WTC11 (cell line): ENCODE measurements at regions not wholly inside any gene's neighbourhood (a gene's known extent, or its start where the extent isn't known, plus 50 kb on each side); places are given as distances from the start of the nearest gene placed in this dataset.
A peak's percentile ranks its signal among the peaks of the same experiment; 100 is the strongest.

ENCODE experiments used
- ATAC-seq: fragments of 200-7000 bp; cut with Tn5 transposase; 2 replicates; pipeline ENCODE4 v1.10.0; 2021; ENCODE audit warnings: mild to moderate bottlenecking, moderate library complexity
- CTCF ChIA-PET: fragments of 300-600 bp; sonication (Branson Sonifier 250); formaldehyde crosslinking; loops from one replicate; lab custom pipeline; 2021; ENCODE audit warnings: antibody characterized with exemption; lab: Charles Lee
- POLR2A ChIA-PET: fragments of 350-600 bp; sonication (Branson Sonifier 250); formaldehyde crosslinking; loops from one replicate; lab custom pipeline; 2021; ENCODE audit warnings: antibody characterized with exemption; lab: Charles Lee
- DNase-seq: peaks from one replicate; pipeline ENCODE4 v3.0.0; 2021; ENCODE audit warnings: low spot score
- H3K27ac Mint-ChIP-seq: 2 replicates; pipeline ENCODE4 v1.8.0; 2021; ENCODE audit warnings: mixed read lengths
- H3K27me3 Mint-ChIP-seq: 2 replicates; pipeline ENCODE4 v1.8.0; 2021; ENCODE audit warnings: low read depth, mild to moderate bottlenecking, moderate library complexity, mixed read lengths
- H3K36me3 Mint-ChIP-seq: 2 replicates; pipeline ENCODE4 v1.8.0; 2021; ENCODE audit warnings: mixed read lengths
- H3K4me1 Mint-ChIP-seq: 2 replicates; pipeline ENCODE4 v1.8.0; 2022; ENCODE audit warnings: mixed read lengths
- H3K4me3 Mint-ChIP-seq: 2 replicates; pipeline ENCODE4 v1.8.0; 2021; ENCODE audit warnings: mild to moderate bottlenecking, moderate library complexity, mixed read lengths
- H3K9me3 Mint-ChIP-seq: 2 replicates; pipeline ENCODE4 v1.8.0; 2021; ENCODE audit warnings: mixed read lengths
- ATF1 ChIP-seq: sonication (generic); formaldehyde crosslinking; IDR thresholded peaks from 2 replicates; pipeline ENCODE4 v1.8.1; 2023; ENCODE audit warnings: mild to moderate bottlenecking, moderate library complexity, missing genetic modification reagents
- CBFB ChIP-seq: sonication (generic); formaldehyde crosslinking; IDR thresholded peaks from 2 replicates; pipeline ENCODE4 v1.8.1; 2022; ENCODE audit warnings: mild to moderate bottlenecking, low read depth, missing genetic modification reagents
- ELF4 ChIP-seq: sonication (generic); formaldehyde crosslinking; IDR thresholded peaks from 2 replicates; pipeline ENCODE4 v1.8.1; 2022; ENCODE audit warnings: low read depth, mild to moderate bottlenecking, moderate library complexity, missing genetic modification reagents
- ESRRA ChIP-seq: sonication (generic); formaldehyde crosslinking; IDR thresholded peaks from 2 replicates; pipeline ENCODE4 v1.8.1; 2022; ENCODE audit warnings: mild to moderate bottlenecking, missing genetic modification reagents, borderline replicate concordance
- FOXK1 ChIP-seq: sonication (generic); formaldehyde crosslinking; IDR thresholded peaks from 2 replicates; pipeline ENCODE4 v1.8.0; 2022; ENCODE audit warnings: mild to moderate bottlenecking, moderate library complexity, missing genetic modification reagents
- GRHL2 ChIP-seq: fragments of 250-450 bp; sonication (Bioruptor Pico); IDR thresholded peaks from 2 replicates; pipeline ENCODE4 v1.8.0; 2022; ENCODE audit warnings: mild to moderate bottlenecking, moderate library complexity; ENCODE audit not compliant: insufficient replicate concordance, severe bottlenecking
- GTF2I ChIP-seq: fragments of 250-450 bp; sonication (Bioruptor Pico); conservative IDR thresholded peaks from 2 replicates; pipeline ENCODE4 v1.4.0; 2021; ENCODE audit warnings: mild to moderate bottlenecking
- IRF2 ChIP-seq: sonication (generic); formaldehyde crosslinking; IDR thresholded peaks from 2 replicates; pipeline ENCODE4 v1.8.0; 2022; ENCODE audit warnings: low read depth, missing genetic modification reagents, borderline replicate concordance
- MYBL2 ChIP-seq: sonication (generic); formaldehyde crosslinking; IDR thresholded peaks from 2 replicates; pipeline ENCODE4 v1.8.1; 2023; ENCODE audit warnings: mild to moderate bottlenecking, moderate library complexity, missing genetic modification reagents
- NFATC4 ChIP-seq: fragments of 250-450 bp; sonication (Bioruptor Pico); IDR thresholded peaks from 2 replicates; pipeline ENCODE4 v1.9.0; 2021; ENCODE audit warnings: mild to moderate bottlenecking
- NFYB ChIP-seq: sonication (generic); formaldehyde crosslinking; conservative IDR thresholded peaks from 2 replicates; pipeline ENCODE4 v1.8.0; 2022; ENCODE audit warnings: low read depth, missing genetic modification reagents
- RORB ChIP-seq: fragments of 250-450 bp; sonication (Bioruptor Pico); IDR thresholded peaks from 2 replicates; pipeline ENCODE4 v1.9.0; 2021; ENCODE audit warnings: mild to moderate bottlenecking
- SP1 ChIP-seq: sonication (generic); formaldehyde crosslinking; conservative IDR thresholded peaks from 2 replicates; pipeline ENCODE4 v1.8.1; 2022; ENCODE audit warnings: missing genetic modification reagents
- TEAD1 ChIP-seq: sonication (generic); formaldehyde crosslinking; IDR thresholded peaks from 2 replicates; pipeline ENCODE4 v1.8.0; 2022; ENCODE audit warnings: mild to moderate bottlenecking, missing genetic modification reagents
- TEAD4 ChIP-seq: sonication (generic); formaldehyde crosslinking; IDR thresholded peaks from 2 replicates; pipeline ENCODE4 v1.8.0; 2022; ENCODE audit warnings: mild to moderate bottlenecking, missing genetic modification reagents
- ZBTB21 ChIP-seq: sonication (generic); formaldehyde crosslinking; IDR thresholded peaks from 2 replicates; pipeline ENCODE4 v1.8.1; 2023; ENCODE audit warnings: mild to moderate bottlenecking, missing genetic modification reagents, borderline replicate concordance
- ZNF121 ChIP-seq: sonication (generic); formaldehyde crosslinking; IDR thresholded peaks from 2 replicates; pipeline ENCODE4 v1.8.0; 2023; ENCODE audit warnings: missing genetic modification reagents
- ZNF219 ChIP-seq: sonication (generic); formaldehyde crosslinking; IDR thresholded peaks from 2 replicates; pipeline ENCODE4 v1.8.0; 2023; ENCODE audit warnings: missing genetic modification reagents, mild to moderate bottlenecking, borderline replicate concordance
- ZNF416 ChIP-seq: fragments of 250-450 bp; sonication (Bioruptor Pico); IDR thresholded peaks from 2 replicates; pipeline ENCODE4 v1.9.0; 2021; ENCODE audit warnings: mild to moderate bottlenecking, inconsistent platforms
- ZNF423 ChIP-seq: fragments of 250-450 bp; sonication (Bioruptor Pico); IDR thresholded peaks from 2 replicates; pipeline ENCODE4 v2.1.2; 2022; ENCODE audit warnings: mild to moderate bottlenecking, moderate library complexity
- ZNF671 ChIP-seq: fragments of 250-450 bp; sonication (Bioruptor Pico); IDR thresholded peaks from 2 replicates; pipeline ENCODE4 v1.8.0; 2021; ENCODE audit warnings: mild to moderate bottlenecking
- TF ChIP-seq, protein P1 (sequence below): sonication (generic); formaldehyde crosslinking; IDR thresholded peaks from 2 replicates; pipeline ENCODE4 v1.8.1; 2022; ENCODE audit warnings: missing genetic modification reagents, borderline replicate concordance
- TF ChIP-seq, protein P2 (sequence below): fragments of 250-450 bp; sonication (Bioruptor Pico); conservative IDR thresholded peaks from 2 replicates; pipeline ENCODE4 v1.9.0; 2021; ENCODE audit warnings: mild to moderate bottlenecking
- TF ChIP-seq, protein P3 (sequence below): sonication (generic); formaldehyde crosslinking; IDR thresholded peaks from 2 replicates; pipeline ENCODE4 v1.8.1; 2023; ENCODE audit warnings: mild to moderate bottlenecking, missing genetic modification reagents, moderate library complexity
- TF ChIP-seq, protein P4 (sequence below): sonication (generic); formaldehyde crosslinking; IDR thresholded peaks from 2 replicates; pipeline ENCODE4 v1.8.1; 2023; ENCODE audit warnings: mild to moderate bottlenecking, missing genetic modification reagents, moderate library complexity
- TF ChIP-seq, protein P5 (sequence below): sonication (generic); formaldehyde crosslinking; IDR thresholded peaks from 2 replicates; pipeline ENCODE4 v1.8.0; 2022; ENCODE audit warnings: missing genetic modification reagents

DNA sequence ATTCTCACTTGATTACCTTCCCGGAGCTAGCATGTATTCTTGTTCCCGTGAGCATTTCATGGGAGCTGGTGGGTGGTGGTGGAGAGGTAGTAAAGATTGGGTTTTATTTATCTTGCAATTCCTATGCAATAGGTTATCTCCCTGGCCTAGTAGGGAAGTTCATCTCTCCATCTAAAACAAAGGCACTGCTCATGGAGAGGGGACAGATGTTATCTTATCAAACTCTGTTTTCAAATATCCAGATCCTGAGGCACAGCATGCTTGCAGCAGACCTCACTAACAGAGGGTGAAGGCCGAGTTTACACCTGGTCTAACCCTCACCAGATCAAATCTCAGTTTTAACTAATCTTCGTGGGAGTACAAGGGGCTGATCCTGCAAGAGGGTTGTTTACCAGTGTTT is 98.9 kb downstream of the CYRIA start:
- DNase-seq: no peak
- peak overlapping the region; percentile 61; the same call in 1 of the 2 replicates for H3K27ac Mint-ChIP-seq
- no peak for TF ChIP-seq ELF4 (CRISPR knock-in tag)
- TF ChIP-seq, protein P1, sequence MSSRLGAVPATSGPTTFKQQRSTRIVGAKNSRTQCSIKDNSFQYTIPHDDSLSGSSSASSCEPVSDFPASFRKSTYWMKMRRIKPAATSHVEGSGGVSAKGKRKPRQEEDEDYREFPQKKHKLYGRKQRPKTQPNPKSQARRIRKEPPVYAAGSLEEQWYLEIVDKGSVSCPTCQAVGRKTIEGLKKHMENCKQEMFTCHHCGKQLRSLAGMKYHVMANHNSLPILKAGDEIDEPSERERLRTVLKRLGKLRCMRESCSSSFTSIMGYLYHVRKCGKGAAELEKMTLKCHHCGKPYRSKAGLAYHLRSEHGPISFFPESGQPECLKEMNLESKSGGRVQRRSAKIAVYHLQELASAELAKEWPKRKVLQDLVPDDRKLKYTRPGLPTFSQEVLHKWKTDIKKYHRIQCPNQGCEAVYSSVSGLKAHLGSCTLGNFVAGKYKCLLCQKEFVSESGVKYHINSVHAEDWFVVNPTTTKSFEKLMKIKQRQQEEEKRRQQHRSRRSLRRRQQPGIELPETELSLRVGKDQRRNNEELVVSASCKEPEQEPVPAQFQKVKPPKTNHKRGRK (CRISPR knock-in tag): no peak
- no peak for TF ChIP-seq ATF1 (CRISPR knock-in tag)
- TF ChIP-seq NFYB (CRISPR knock-in tag): no peak
- no peak for TF ChIP-seq ZNF423
- TF ChIP-seq ESRRA (CRISPR knock-in tag): no peak
- TF ChIP-seq ZBTB21 (CRISPR knock-in tag): no peak
- no peak for TF ChIP-seq CBFB (CRISPR knock-in tag)
- no peak for TF ChIP-seq RORB (CRISPR knock-in tag)
- TF ChIP-seq SP1 (CRISPR knock-in tag): no peak
- no peak for TF ChIP-seq TEAD4 (CRISPR knock-in tag)
- peaks cover 4% of the 10 kb centered on the region for H3K4me1 Mint-ChIP-seq
- no peak overlapping the region for H3K4me3 Mint-ChIP-seq
- H3K36me3 Mint-ChIP-seq: no peaks in the 10 kb centered on the region
- CTCF ChIA-PET: no interaction called here
- no peaks in the 10 kb centered on the region for H3K9me3 Mint-ChIP-seq
- no peak for ATAC-seq
- H3K27me3 Mint-ChIP-seq: no peaks in the 10 kb centered on the region
- POLR2A ChIA-PET: no interaction called here

DNA sequence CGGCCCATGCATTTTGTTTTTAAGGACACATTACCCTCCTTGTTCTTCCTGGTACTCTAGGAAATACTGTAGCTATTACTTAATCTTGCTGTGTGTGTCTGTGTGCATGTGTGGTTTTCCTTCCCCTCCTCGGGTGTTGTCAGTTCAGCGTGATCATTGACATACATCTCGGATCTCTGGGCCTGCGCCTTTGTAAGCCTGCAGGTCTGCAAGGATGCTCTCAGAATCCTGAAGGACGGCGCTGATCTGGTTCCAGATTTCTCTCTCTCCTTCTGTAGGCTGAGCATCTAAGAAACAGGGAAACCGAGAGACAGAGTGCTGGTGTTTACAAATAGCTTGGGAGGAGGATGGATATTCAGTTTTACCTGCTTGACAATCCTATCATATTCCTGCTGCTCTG is 100.2 kb downstream of the CYRIA start:
- Mint-ChIP-seq H3K4me3 (no peak overlapping the region), H3K27me3 (no peaks in the 10 kb centered on the region), H3K9me3 (no peaks in the 10 kb centered on the region), H3K4me1 (peaks cover 4% of the 10 kb centered on the region), H3K27ac (no peak overlapping the region), H3K36me3 (no peaks in the 10 kb centered on the region; the same call in 1 of the 2 replicates)
- ATAC-seq (no peak), DNase-seq (no peak)
- TF ChIP-seq CBFB (CRISPR knock-in tag) (no peak), MYBL2 (no peak), TEAD1 (no peak), GRHL2 (CRISPR knock-in tag) (no peak), ZNF416 (no peak), FOXK1 (CRISPR knock-in tag) (no peak), ZNF671 (CRISPR knock-in tag) (no peak), ESRRA (CRISPR knock-in tag) (no peak), ZNF121 (CRISPR knock-in tag) (no peak), GTF2I (CRISPR knock-in tag) (no peak), ZNF219 (CRISPR knock-in tag) (no peak), IRF2 (no peak), NFATC4 (CRISPR knock-in tag) (no peak)
- TF ChIP-seq, protein P2, sequence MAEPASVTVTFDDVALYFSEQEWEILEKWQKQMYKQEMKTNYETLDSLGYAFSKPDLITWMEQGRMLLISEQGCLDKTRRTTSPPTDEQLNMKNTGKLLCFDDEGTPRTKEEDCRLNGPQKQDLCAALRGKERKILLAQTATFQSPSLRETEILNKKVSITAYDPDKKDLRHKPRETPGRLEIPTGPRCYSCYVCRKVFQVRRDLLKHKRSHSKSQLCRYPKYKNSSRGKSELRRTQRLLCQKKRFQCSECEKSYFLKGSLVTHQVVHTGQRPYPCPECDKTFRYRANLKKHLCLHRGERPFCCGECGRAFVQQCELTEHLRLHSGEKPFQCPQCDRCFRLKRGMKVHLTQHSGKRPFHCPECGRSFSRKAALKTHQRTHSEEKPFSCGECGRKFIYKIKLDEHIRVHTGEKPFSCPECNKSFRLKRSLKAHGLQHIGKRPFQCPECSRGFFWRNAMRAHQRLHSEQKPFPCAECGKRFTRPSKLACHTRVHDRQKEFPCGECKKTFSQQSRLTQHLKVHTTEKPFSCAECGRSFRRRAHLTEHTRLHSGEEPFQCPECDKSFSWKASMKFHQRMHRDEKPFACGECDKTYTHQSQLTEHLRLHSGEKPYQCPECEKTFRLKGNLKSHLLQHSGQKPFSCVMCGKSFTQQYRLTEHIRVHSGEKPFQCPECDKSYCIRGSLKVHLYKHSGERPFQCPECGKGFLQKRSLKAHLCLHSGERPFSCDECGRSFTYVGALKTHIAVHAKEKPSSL (CRISPR knock-in tag): no peak
- TF ChIP-seq, protein P3, sequence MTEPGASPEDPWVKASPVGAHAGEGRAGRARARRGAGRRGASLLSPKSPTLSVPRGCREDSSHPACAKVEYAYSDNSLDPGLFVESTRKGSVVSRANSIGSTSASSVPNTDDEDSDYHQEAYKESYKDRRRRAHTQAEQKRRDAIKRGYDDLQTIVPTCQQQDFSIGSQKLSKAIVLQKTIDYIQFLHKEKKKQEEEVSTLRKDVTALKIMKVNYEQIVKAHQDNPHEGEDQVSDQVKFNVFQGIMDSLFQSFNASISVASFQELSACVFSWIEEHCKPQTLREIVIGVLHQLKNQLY (CRISPR knock-in tag): no peak
- TF ChIP-seq, protein P4, sequence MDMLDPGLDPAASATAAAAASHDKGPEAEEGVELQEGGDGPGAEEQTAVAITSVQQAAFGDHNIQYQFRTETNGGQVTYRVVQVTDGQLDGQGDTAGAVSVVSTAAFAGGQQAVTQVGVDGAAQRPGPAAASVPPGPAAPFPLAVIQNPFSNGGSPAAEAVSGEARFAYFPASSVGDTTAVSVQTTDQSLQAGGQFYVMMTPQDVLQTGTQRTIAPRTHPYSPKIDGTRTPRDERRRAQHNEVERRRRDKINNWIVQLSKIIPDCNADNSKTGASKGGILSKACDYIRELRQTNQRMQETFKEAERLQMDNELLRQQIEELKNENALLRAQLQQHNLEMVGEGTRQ: no peak
- TF ChIP-seq, protein P5, sequence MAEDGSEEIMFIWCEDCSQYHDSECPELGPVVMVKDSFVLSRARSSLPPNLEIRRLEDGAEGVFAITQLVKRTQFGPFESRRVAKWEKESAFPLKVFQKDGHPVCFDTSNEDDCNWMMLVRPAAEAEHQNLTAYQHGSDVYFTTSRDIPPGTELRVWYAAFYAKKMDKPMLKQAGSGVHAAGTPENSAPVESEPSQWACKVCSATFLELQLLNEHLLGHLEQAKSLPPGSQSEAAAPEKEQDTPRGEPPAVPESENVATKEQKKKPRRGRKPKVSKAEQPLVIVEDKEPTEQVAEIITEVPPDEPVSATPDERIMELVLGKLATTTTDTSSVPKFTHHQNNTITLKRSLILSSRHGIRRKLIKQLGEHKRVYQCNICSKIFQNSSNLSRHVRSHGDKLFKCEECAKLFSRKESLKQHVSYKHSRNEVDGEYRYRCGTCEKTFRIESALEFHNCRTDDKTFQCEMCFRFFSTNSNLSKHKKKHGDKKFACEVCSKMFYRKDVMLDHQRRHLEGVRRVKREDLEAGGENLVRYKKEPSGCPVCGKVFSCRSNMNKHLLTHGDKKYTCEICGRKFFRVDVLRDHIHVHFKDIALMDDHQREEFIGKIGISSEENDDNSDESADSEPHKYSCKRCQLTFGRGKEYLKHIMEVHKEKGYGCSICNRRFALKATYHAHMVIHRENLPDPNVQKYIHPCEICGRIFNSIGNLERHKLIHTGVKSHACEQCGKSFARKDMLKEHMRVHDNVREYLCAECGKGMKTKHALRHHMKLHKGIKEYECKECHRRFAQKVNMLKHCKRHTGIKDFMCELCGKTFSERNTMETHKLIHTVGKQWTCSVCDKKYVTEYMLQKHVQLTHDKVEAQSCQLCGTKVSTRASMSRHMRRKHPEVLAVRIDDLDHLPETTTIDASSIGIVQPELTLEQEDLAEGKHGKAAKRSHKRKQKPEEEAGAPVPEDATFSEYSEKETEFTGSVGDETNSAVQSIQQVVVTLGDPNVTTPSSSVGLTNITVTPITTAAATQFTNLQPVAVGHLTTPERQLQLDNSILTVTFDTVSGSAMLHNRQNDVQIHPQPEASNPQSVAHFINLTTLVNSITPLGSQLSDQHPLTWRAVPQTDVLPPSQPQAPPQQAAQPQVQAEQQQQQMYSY (CRISPR knock-in tag): no peak
- ChIA-PET POLR2A (no interaction called here), CTCF (interaction anchor here (1.5 kb wide), 1 partner anchor 48 kb away, joined by 3 read pairs; no protein-coding TSS in a partner anchor)
